ENCODE measurements at regions not wholly inside any gene's neighbourhood (a gene's known extent, or its start where the extent isn't known, plus 50 kb on each side); places are given as distances from the start of the nearest gene placed in this dataset.

DNA sequence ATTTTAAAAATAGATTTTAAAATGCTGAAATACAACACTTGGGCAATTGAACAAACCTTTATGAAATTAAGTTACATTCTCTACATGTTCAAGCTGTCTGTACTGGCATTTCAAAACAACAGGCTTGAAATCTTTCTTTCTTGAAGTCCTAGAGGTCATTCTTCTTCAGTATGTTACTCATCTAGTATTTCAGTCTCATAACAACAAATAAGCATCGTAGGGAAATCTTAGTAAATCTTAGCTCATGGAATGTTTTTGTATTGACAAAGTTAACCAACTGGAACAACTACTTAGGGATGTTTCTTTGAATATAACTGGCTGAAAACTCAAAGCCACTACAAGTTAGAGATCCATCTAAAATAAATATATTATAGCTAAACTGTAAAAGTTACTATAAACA lies 96.6 kb downstream of the KIF2B start:
- DNase-seq (ENCODE audit: low read depth, low spot score): no peak

DNA sequence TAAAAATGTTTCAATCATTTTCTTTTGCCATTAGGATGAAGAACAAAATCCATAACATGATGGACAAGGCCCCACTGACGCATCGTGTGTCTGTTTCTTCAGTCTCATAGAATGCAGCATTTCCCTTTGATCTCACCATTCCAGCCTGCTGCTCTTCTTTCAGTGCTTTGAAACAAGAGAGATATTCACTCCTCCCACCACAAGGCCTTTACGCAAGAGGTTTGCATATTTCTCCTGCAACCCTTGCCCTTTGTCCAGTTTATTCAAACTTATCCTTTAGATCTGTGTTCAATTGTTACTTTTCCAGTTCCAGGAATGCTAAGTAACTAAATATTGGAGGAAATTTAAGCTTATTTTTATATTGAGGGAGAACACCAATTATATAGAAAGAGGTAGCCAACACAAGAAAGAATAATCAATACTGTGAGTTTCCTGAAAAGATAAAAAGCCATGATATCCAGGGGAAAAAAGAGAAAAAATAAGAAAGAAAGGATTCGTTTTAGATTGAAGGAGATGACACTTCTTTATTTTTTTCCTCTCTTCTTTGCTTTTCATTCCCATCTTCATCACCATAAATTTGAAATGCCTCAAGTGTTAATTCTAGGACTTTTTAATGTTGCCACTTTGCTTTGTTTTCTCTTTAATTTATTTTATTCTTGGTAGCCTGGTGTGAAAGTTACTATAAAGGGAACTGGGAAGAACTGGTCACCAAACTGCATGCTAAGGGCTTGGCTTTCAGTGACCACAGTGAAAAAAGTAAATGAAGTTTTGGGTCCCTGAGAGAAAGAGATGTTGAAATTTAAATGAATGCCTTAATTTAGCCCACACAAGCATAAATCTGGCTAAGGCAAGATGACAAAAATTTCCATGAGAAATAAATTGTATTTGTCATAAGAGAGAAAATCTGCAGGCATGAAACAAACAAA lies 102.1 kb downstream of the KIF2B start:
- dilution Hi-C loops (cut with MboI; ENCODE audit: extremely low pct_ligation_motif_present, low sequenced_read_pairs): no loop called here
- no peak for FAIRE-seq

More for the DNA sequence above, 96.6 kb downstream of the KIF2B start:
- FAIRE-seq: no peak
- H3K9ac ChIP-seq (ENCODE audit: control insufficient read depth, extremely low read depth, insufficient read depth, low read length): no peak overlapping the region
- no peaks in the 10 kb centered on the region for H3K27me3 ChIP-seq (ENCODE audit: control insufficient read depth, extremely low read depth, insufficient read depth, low read length)
- H3K4me3 ChIP-seq (ENCODE audit: control insufficient read depth in 2 of 3, extremely low read depth in 1 of 3, insufficient read depth in 2 of 3, low read depth in 1 of 3, low read length in 3 of 3): no peak overlapping the region
- H3K9me3 ChIP-seq (ENCODE audit: control insufficient read depth, low read depth, low read length): no peaks in the 10 kb centered on the region
- no peaks in the 10 kb centered on the region for H3K4me1 ChIP-seq (ENCODE audit: control insufficient read depth, extremely low read depth, insufficient read depth, low read length)
- H3K9me1 ChIP-seq (ENCODE audit: control insufficient read depth, extremely low read depth, insufficient read depth, low read length): no peaks in the 10 kb centered on the region
- no peaks in the 10 kb centered on the region for H3K36me3 ChIP-seq (ENCODE audit: control insufficient read depth in 2 of 2, extremely low read depth in 1 of 2, insufficient read depth in 2 of 2, low read length in 2 of 2)
- TF ChIP-seq EZH2 (IDR thresholded peaks at IDR 0.05; ENCODE audit: low read length) (no peak), CTCF (optimal IDR thresholded peaks at IDR 0.05 in 1 of 3, IDR thresholded peaks at IDR 0.05 in 1 of 3, conservative IDR thresholded peaks at IDR 0.05 in 1 of 3; ENCODE audit: extremely low read depth in 1 of 3, insufficient read depth in 2 of 3, low read length in 3 of 3) (no peak)
- no peaks in the 10 kb centered on the region for H4K20me1 ChIP-seq (ENCODE audit: control insufficient read depth, extremely low read depth, insufficient read depth, low read length)
- H3K27ac ChIP-seq (ENCODE audit: control insufficient read depth, insufficient read depth, low read length): no peak overlapping the region
- dilution Hi-C loops (cut with MboI; ENCODE audit: extremely low pct_ligation_motif_present, low sequenced_read_pairs): no loop called here
- no peak overlapping the region for H3K4me2 ChIP-seq (ENCODE audit: control insufficient read depth, extremely low read depth, insufficient read depth, low read depth, low read length)
- no peaks in the 10 kb centered on the region for H3K79me2 ChIP-seq (ENCODE audit: control insufficient read depth, insufficient read depth, low read length)
- H2AFZ ChIP-seq (ENCODE audit: control insufficient read depth, low read length): no peak overlapping the region

More for the DNA sequence above, 102.1 kb downstream of the KIF2B start:
- H3K4me1 ChIP-seq (ENCODE audit: control insufficient read depth, extremely low read depth, insufficient read depth, low read length): no peaks in the 10 kb centered on the region
- H3K9ac ChIP-seq (ENCODE audit: control insufficient read depth, extremely low read depth, insufficient read depth, low read length): no peak overlapping the region
- no peak overlapping the region for H3K27ac ChIP-seq (ENCODE audit: control insufficient read depth, insufficient read depth, low read length)
- H3K4me2 ChIP-seq (ENCODE audit: control insufficient read depth, extremely low read depth, insufficient read depth, low read depth, low read length): no peak overlapping the region
- H3K4me3 ChIP-seq (ENCODE audit: control insufficient read depth in 2 of 3, extremely low read depth in 1 of 3, insufficient read depth in 2 of 3, low read depth in 1 of 3, low read length in 3 of 3): no peak overlapping the region
- no peak for DNase-seq (ENCODE audit: low read depth, low spot score)
- no peaks in the 10 kb centered on the region for H3K9me1 ChIP-seq (ENCODE audit: control insufficient read depth, extremely low read depth, insufficient read depth, low read length)
- no peaks in the 10 kb centered on the region for H4K20me1 ChIP-seq (ENCODE audit: control insufficient read depth, extremely low read depth, insufficient read depth, low read length)
- H3K79me2 ChIP-seq (ENCODE audit: control insufficient read depth, insufficient read depth, low read length): no peaks in the 10 kb centered on the region
- H3K27me3 ChIP-seq (ENCODE audit: control insufficient read depth, extremely low read depth, insufficient read depth, low read length): no peaks in the 10 kb centered on the region
- H3K36me3 ChIP-seq (ENCODE audit: control insufficient read depth in 2 of 2, extremely low read depth in 1 of 2, insufficient read depth in 2 of 2, low read length in 2 of 2): no peaks in the 10 kb centered on the region
- TF ChIP-seq CTCF (optimal IDR thresholded peaks at IDR 0.05 in 1 of 3, IDR thresholded peaks at IDR 0.05 in 1 of 3, conservative IDR thresholded peaks at IDR 0.05 in 1 of 3; ENCODE audit: extremely low read depth in 1 of 3, insufficient read depth in 2 of 3, low read length in 3 of 3) (no peak), EZH2 (IDR thresholded peaks at IDR 0.05; ENCODE audit: low read length) (no peak)
- H2AFZ ChIP-seq (ENCODE audit: control insufficient read depth, low read length): no peak overlapping the region
- H3K9me3 ChIP-seq (ENCODE audit: control insufficient read depth, low read depth, low read length): no peaks in the 10 kb centered on the region
